Mesothelial cell of epicardium (in vitro differentiated cells): ENCODE measurements at regions not wholly inside any gene's neighbourhood (a gene's known extent, or its start where the extent isn't known, plus 50 kb on each side); places are given as distances from the start of the nearest gene placed in this dataset.
"Not testable (repeated sequence)": the region's sequence is repeated elsewhere in the genome, so short reads cannot be mapped to it uniquely, and the experiment has no call there.

ENCODE experiments used
- DNase-seq, 2 experiments: peaks; one replicate each; pipeline ENCODE4 v3.0.0; 2021; ENCODE audit warnings: low spot score in 2 of 2; ENCODE audit not compliant: unreplicated experiment in 2 of 2
- H3K27ac Mint-ChIP-seq: 2 replicates; pipeline ENCODE4 v1.8.0; 2021; ENCODE audit warnings: mixed read lengths
- H3K27me3 Mint-ChIP-seq: 2 replicates; pipeline ENCODE4 v1.8.0; 2021; ENCODE audit warnings: low read depth, mixed read lengths
- H3K36me3 Mint-ChIP-seq: 2 replicates; pipeline ENCODE4 v1.8.0; 2021; ENCODE audit warnings: mixed read lengths
- H3K4me1 Mint-ChIP-seq: 2 replicates; pipeline ENCODE4 v1.8.0; 2021; ENCODE audit warnings: mixed read lengths
- H3K4me3 Mint-ChIP-seq: 2 replicates; pipeline ENCODE4 v1.8.0; 2021; ENCODE audit warnings: mild to moderate bottlenecking, moderate library complexity, mixed read lengths
- H3K9me3 Mint-ChIP-seq: 2 replicates; pipeline ENCODE4 v1.8.0; 2021; ENCODE audit warnings: mixed read lengths
- TF ChIP-seq, protein P1 (sequence below): fragments of 200-600 bp; sonication (generic); IDR thresholded peaks from one replicate; pipeline ENCODE4 v1.5.0; 2021; ENCODE audit warnings: antibody characterized with exemption; ENCODE audit not compliant: unreplicated experiment

DNA sequence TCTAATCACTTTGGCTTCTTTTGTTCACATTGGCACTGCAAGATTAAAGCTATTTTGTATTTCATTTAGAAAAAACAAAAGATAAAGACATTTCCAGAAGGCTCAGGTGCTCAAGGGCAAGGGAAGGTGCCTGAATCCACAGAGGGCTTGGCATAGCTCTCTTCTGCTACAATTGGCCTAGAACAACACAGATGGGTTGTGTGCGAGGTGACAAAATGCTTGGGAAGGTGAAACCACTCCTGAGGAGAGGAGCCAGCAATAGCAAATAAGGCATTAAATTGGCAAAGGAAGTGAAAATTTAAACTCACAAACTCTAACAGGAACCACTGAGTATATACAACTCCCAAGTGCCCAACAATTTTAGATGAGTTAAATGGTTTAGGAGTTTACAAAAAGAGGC is 1290.4 kb upstream of the CHAC2 start:
- Mint-ChIP-seq H3K27me3 (no peaks in the 10 kb centered on the region), H3K4me1 (no peaks in the 10 kb centered on the region), H3K27ac (no peak overlapping the region), H3K36me3 (no peaks in the 10 kb centered on the region), H3K9me3 (peaks cover 8% of the 10 kb centered on the region), H3K4me3 (no peak overlapping the region)
- TF ChIP-seq, protein P1, sequence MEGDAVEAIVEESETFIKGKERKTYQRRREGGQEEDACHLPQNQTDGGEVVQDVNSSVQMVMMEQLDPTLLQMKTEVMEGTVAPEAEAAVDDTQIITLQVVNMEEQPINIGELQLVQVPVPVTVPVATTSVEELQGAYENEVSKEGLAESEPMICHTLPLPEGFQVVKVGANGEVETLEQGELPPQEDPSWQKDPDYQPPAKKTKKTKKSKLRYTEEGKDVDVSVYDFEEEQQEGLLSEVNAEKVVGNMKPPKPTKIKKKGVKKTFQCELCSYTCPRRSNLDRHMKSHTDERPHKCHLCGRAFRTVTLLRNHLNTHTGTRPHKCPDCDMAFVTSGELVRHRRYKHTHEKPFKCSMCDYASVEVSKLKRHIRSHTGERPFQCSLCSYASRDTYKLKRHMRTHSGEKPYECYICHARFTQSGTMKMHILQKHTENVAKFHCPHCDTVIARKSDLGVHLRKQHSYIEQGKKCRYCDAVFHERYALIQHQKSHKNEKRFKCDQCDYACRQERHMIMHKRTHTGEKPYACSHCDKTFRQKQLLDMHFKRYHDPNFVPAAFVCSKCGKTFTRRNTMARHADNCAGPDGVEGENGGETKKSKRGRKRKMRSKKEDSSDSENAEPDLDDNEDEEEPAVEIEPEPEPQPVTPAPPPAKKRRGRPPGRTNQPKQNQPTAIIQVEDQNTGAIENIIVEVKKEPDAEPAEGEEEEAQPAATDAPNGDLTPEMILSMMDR = no peak
- no peak for DNase-seq

DNA sequence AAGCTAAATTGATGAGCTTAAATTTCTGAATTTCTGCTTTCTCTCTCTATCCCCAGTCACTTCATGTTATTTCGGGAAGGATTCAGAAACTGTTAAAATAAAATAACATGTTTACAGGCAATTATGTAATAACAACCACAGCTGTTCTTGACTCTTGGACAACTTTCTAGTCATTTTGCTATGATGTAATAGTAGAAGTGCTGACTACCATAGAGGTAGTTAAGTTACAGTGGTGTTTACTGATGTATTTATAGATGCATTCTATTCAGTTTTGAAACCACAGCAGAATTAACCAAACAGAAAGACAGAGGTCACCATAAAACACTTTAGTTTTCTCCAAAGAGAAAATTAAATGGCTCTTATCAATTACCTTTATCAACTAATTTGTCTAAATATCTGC is 1292.0 kb upstream of the CHAC2 start:
- Mint-ChIP-seq H3K9me3 (peaks cover 8% of the 10 kb centered on the region), H3K4me1 (no peaks in the 10 kb centered on the region), H3K27ac (no peak overlapping the region), H3K27me3 (no peaks in the 10 kb centered on the region), H3K36me3 (no peaks in the 10 kb centered on the region), H3K4me3 (no peak overlapping the region)
- DNase-seq = no peak
- TF ChIP-seq, protein P1 = no peak

DNA sequence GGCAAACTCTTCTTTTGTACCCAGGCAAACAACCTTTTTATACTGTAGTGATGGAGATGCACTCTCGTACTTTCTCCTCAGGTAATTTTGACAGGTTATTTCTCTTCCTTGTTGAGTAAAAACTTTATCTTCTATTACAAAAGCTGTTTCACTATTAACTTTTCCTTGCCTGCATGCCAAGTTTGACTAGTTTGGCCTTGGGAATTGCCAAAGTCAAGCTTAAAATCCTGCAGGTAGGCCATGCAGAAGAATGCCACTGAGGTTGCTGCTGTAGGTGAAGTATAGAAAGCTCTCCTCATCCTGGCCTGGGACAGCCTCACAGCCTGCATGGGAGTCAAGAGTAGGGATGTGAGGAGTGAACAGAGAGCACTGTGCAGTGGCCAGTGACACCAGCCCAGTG is 1293.5 kb upstream of the CHAC2 start:
- H3K9me3 Mint-ChIP-seq = peaks cover 11% of the 10 kb centered on the region
- no peaks in the 10 kb centered on the region for H3K4me1 Mint-ChIP-seq

DNA sequence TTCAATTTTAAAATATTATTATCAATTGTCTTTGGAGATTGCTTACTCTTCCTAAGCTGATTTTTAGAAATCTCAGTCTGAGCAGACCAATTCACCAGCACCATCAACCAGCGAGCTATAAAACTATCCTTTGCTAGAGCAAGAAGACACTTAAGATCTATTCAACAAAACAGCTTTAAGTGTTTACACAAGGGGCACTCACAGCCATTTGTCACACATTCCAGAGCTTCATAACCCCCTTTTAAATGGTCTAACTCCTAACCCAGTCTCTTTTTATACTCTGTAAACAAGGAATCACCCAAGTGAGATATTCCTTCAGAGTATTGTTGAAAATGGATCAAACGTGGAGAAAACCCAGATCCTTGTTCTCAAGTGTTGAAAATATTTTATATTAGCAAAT is 1294.1 kb upstream of the CHAC2 start:
- H3K9me3 Mint-ChIP-seq = peaks cover 8% of the 10 kb centered on the region
- no peaks in the 10 kb centered on the region for H3K36me3 Mint-ChIP-seq
- no peaks in the 10 kb centered on the region for H3K27me3 Mint-ChIP-seq
- DNase-seq = no peak
- no peaks in the 10 kb centered on the region for H3K4me1 Mint-ChIP-seq
- H3K27ac Mint-ChIP-seq = no peak overlapping the region
- TF ChIP-seq, protein P1 = no peak
- H3K4me3 Mint-ChIP-seq = no peak overlapping the region

More for the DNA sequence above, 1293.5 kb upstream of the CHAC2 start:
- Mint-ChIP-seq H3K27ac (no peak overlapping the region), H3K36me3 (no peaks in the 10 kb centered on the region), H3K27me3 (no peaks in the 10 kb centered on the region), H3K4me3 (no peak overlapping the region)
- TF ChIP-seq, protein P1 = no peak
- DNase-seq = no peak

DNA sequence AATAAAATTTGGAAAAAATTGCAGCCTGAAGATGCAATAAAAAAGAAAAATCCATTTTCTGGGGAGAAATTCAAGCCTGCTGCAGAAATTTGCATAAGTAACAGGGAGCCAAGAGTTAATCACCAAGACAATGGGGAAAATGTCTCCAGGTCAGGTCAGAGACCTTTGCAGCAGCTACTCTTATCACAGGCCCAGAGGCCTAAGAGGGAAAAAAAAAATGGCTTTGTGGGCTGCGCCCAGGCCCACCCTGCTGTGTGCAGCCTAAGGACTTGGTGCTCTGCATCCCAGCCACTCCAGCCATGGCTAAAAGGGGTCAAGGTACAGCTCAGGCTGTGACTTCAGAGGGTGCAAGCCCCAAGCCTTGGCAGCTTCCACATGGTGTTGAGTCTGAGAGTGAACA is 1297.1 kb upstream of the CHAC2 start:
- peaks cover 20% of the 10 kb centered on the region for H3K4me1 Mint-ChIP-seq
- not testable (repeated sequence) for DNase-seq, H3K27me3 Mint-ChIP-seq, H3K36me3 Mint-ChIP-seq, H3K9me3 Mint-ChIP-seq, H3K4me3 Mint-ChIP-seq, H3K27ac Mint-ChIP-seq

DNA sequence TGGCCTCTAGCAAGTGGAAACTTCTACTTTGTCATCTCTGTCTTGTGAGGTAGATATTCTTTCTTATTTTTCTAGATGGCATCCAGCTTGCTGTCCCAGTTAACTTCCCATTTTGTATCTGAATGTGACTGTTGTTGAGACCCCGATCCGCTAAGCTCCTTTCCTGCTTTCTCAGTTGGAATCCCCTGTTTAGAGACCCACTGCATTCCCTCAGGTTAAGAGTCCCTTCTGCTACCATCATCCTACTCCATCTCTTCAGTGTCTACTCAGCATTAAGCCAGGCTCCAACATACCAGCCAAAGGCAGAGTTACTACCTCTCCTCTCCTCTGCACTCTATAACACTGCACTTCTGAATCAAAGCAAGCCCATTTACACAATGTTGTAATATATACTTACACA is 1300.4 kb upstream of the CHAC2 start:
- Mint-ChIP-seq H3K27me3 (no peaks in the 10 kb centered on the region), H3K9me3 (peaks cover 6% of the 10 kb centered on the region), H3K4me1 (peaks cover 27% of the 10 kb centered on the region), H3K36me3 (no peaks in the 10 kb centered on the region), H3K27ac (peak overlapping the region; percentile 14), H3K4me3 (no peak overlapping the region)
- DNase-seq = no peak
- TF ChIP-seq, protein P1 = no peak
